ENCODE measurements at regions not wholly inside any gene's neighbourhood (a gene's known extent, or its start where the extent isn't known, plus 50 kb on each side); places are given as distances from the start of the nearest gene placed in this dataset.

DNA sequence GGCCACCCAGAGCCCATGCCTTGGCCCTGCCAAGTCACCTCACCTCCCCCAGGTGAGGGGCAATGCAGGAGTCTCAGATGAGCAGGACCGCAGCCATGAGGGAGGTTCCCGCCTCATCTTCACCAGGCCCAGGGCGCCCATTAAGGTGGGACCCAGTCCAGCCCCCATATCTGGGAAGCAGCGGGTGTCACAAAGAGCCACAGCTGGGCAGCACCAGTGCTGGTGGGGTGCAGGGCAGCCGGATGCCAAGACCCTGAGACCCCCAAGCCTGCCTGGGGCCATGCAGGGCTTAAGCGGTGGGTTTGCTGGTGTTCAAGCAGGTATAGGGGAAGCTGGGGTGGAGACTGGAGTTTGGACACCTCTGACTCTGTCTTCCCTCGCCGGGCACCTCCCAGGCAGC lies 237.8 kb upstream of the GSE1 start:
- TF ChIP-seq POLR2AphosphoS5 (IDR thresholded peaks at IDR 0.05; ENCODE audit: borderline replicate concordance, low read depth, low read length) (no peak), EZH2 (IDR thresholded peaks at IDR 0.05) (no peak)
